ENCODE measurements at regions not wholly inside any gene's neighbourhood (a gene's known extent, or its start where the extent isn't known, plus 50 kb on each side); places are given as distances from the start of the nearest gene placed in this dataset.

DNA sequence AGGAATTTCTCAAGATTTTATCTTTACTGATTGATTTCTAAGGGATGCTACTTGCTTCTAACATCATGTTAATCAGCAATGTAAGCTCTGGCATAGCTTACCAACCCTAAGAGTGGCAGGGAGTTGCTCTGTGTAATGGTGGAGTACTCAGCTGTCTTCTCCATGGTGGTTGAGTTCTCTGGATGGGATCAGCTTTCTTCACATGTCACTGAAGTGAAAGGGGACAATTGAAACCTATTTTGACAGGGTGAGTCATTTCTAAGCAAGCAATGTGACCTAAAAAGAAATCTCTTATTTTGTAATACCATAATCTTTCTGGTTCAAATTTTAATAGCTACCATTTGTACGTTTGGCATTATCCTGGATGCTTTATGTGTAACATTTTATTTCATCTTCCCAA is 430.4 kb downstream of the GJA1 start:
- CTCF ChIA-PET = no interaction called here
- Histone ChIP-seq H3K27me3 (ENCODE audit: control insufficient read depth, insufficient read depth, low read length) (no peaks in the 10 kb centered on the region), H3K36me3 (ENCODE audit: control insufficient read depth, insufficient read depth, low read length) (no peaks in the 10 kb centered on the region), H3K27ac (ENCODE audit: low read length) (no peak overlapping the region), H3K4me3 (ENCODE audit: low read depth in 2 of 2, low read length in 2 of 2) (no peak overlapping the region), H3K9me3 (ENCODE audit: control insufficient read depth, insufficient read depth, low read depth, low read length) (no peaks in the 10 kb centered on the region), H3K4me1 (ENCODE audit: control insufficient read depth, insufficient read depth, low read length) (no peaks in the 10 kb centered on the region)
- POLR2A ChIA-PET = no interaction called here
- no TSS peak for BruUV-seq (replicated peaks)
- TF ChIP-seq TCF7L2 (IDR thresholded peaks at IDR 0.05; ENCODE audit: low read depth, low read length) (no peak), POLR2AphosphoS5 (IDR thresholded peaks at IDR 0.05; ENCODE audit: low read depth, low read length) (no peak), CTCF (IDR thresholded peaks at IDR 0.05) (no peak), SIN3A (IDR thresholded peaks at IDR 0.05; ENCODE audit: borderline replicate concordance, insufficient read depth, low read depth, low read length) (no peak)
- TF ChIP-seq, protein P1, sequence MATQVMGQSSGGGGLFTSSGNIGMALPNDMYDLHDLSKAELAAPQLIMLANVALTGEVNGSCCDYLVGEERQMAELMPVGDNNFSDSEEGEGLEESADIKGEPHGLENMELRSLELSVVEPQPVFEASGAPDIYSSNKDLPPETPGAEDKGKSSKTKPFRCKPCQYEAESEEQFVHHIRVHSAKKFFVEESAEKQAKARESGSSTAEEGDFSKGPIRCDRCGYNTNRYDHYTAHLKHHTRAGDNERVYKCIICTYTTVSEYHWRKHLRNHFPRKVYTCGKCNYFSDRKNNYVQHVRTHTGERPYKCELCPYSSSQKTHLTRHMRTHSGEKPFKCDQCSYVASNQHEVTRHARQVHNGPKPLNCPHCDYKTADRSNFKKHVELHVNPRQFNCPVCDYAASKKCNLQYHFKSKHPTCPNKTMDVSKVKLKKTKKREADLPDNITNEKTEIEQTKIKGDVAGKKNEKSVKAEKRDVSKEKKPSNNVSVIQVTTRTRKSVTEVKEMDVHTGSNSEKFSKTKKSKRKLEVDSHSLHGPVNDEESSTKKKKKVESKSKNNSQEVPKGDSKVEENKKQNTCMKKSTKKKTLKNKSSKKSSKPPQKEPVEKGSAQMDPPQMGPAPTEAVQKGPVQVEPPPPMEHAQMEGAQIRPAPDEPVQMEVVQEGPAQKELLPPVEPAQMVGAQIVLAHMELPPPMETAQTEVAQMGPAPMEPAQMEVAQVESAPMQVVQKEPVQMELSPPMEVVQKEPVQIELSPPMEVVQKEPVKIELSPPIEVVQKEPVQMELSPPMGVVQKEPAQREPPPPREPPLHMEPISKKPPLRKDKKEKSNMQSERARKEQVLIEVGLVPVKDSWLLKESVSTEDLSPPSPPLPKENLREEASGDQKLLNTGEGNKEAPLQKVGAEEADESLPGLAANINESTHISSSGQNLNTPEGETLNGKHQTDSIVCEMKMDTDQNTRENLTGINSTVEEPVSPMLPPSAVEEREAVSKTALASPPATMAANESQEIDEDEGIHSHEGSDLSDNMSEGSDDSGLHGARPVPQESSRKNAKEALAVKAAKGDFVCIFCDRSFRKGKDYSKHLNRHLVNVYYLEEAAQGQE (IDR thresholded peaks at IDR 0.05; ENCODE audit: insufficient read depth in 1 of 2, low read depth in 2 of 2, low read length in 1 of 2) = no peak
- intact Hi-C loops (cut with micrococcal nuclease; ENCODE audit: unreplicated experiment) = no loop called here
- in situ Hi-C loops (cut with HindIII; ENCODE audit: low pct_unique_long_range_greater_than_20kb, low sequenced_read_pairs) = no loop called here
- DNase-seq (ENCODE audit: low read depth, low spot score) = no peak
- no peak for ATAC-seq

GRCh38 chr6:121867095-121867494 is 431.6 kb downstream of the GJA1 start:
- DNase-seq (ENCODE audit: low read depth, low spot score) (no peak), ATAC-seq (no peak)
- ChIA-PET POLR2A (no interaction called here), CTCF (no interaction called here)
- Histone ChIP-seq H3K36me3 (ENCODE audit: control insufficient read depth, insufficient read depth, low read length) (no peaks in the 10 kb centered on the region), H3K27me3 (ENCODE audit: control insufficient read depth, insufficient read depth, low read length) (no peaks in the 10 kb centered on the region), H3K27ac (ENCODE audit: low read length) (no peak overlapping the region), H3K4me1 (ENCODE audit: control insufficient read depth, insufficient read depth, low read length) (no peaks in the 10 kb centered on the region), H3K4me3 (ENCODE audit: low read depth in 2 of 2, low read length in 2 of 2) (no peak overlapping the region), H3K9me3 (ENCODE audit: control insufficient read depth, insufficient read depth, low read depth, low read length) (no peaks in the 10 kb centered on the region)
- TF ChIP-seq, protein P1 (IDR thresholded peaks at IDR 0.05; ENCODE audit: insufficient read depth in 1 of 2, low read depth in 2 of 2, low read length in 1 of 2) = no peak
- TF ChIP-seq POLR2AphosphoS5 (IDR thresholded peaks at IDR 0.05; ENCODE audit: low read depth, low read length) (no peak), SIN3A (IDR thresholded peaks at IDR 0.05; ENCODE audit: borderline replicate concordance, insufficient read depth, low read depth, low read length) (no peak), CTCF (IDR thresholded peaks at IDR 0.05) (no peak), TCF7L2 (IDR thresholded peaks at IDR 0.05; ENCODE audit: low read depth, low read length) (no peak)
- intact Hi-C loops (cut with micrococcal nuclease; ENCODE audit: unreplicated experiment) = no loop called here
- BruUV-seq (replicated peaks) = no TSS peak
- in situ Hi-C loops (cut with HindIII; ENCODE audit: low pct_unique_long_range_greater_than_20kb, low sequenced_read_pairs) = no loop called here

All from Panc1 (cell line).